ACC112 (cell line): ENCODE measurements at regions not wholly inside any gene's neighbourhood (a gene's known extent, or its start where the extent isn't known, plus 50 kb on each side); places are given as distances from the start of the nearest gene placed in this dataset.

Source experiments
- H2AFZ ChIP-seq: fragments of 200-600 bp; sonication (generic); one replicate; pipeline ENCODE4 v1.6.0; 2017; ENCODE audit warnings: antibody characterized with exemption, low read length; ENCODE audit not compliant: unreplicated experiment
- H3K27ac ChIP-seq: fragments of 200-600 bp; sonication (generic); 2 replicates; pipeline ENCODE4 v1.5.1; 2014; ENCODE audit warnings: low read depth, mild to moderate bottlenecking, antibody characterized with exemption, low read length, moderate library complexity
- H3K27me3 ChIP-seq: fragments of 200-600 bp; sonication (generic); 2 replicates; pipeline ENCODE4 v1.6.1; 2014; ENCODE audit warnings: mild to moderate bottlenecking, antibody characterized with exemption, low read length, moderate library complexity, mixed read lengths; ENCODE audit not compliant: insufficient read depth
- H3K36me3 ChIP-seq: fragments of 200-600 bp; sonication (generic); 2 replicates; pipeline ENCODE4 v1.6.1; 2016; ENCODE audit warnings: mild to moderate bottlenecking, antibody characterized with exemption, low read length, moderate library complexity, mixed read lengths; ENCODE audit not compliant: insufficient read depth
- H3K4me1 ChIP-seq: fragments of 200-600 bp; sonication (generic); one replicate; pipeline ENCODE4 v1.6.1; 2016; ENCODE audit warnings: low read length, mixed read lengths; ENCODE audit not compliant: insufficient read depth, unreplicated experiment, control insufficient read depth
- H3K4me3 ChIP-seq: fragments of 200-600 bp; sonication (generic); 2 replicates; pipeline ENCODE4 v1.5.1; 2014; ENCODE audit warnings: mild to moderate bottlenecking, low read depth, low read length
- H3K79me2 ChIP-seq: fragments of 200-600 bp; sonication (generic); one replicate; pipeline ENCODE4 v1.6.0; 2016; ENCODE audit warnings: low read length; ENCODE audit not compliant: control insufficient read depth, unreplicated experiment, insufficient read depth

DNA sequence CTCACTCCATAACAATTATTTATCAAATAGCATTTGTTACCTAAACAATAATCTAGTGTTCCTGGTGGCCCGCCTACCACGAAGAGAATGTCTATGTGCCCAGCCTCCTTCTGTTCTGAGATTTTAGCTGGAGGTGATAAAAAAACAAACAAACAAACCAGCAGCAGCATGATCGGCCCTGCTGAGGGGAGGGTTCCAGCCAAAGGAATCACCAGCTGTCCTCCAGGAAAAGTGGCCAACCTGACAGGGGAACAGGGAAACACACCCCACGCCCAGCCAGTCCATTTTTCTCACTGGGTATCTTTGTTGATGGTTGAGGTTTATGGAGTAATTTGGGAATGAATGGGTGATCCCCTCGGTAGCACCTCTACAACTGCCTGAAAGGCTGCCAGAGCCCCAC is 203.0 kb upstream of the DYNLRB2 start:
- H3K79me2 ChIP-seq: no peaks in the 10 kb centered on the region
- H3K27me3 ChIP-seq: peaks cover 66% of the 10 kb centered on the region
- no peaks in the 10 kb centered on the region for H3K36me3 ChIP-seq
- no peak overlapping the region for H3K27ac ChIP-seq
- H3K4me3 ChIP-seq: no peak overlapping the region
- no peak overlapping the region for H2AFZ ChIP-seq
- H3K4me1 ChIP-seq: no peaks in the 10 kb centered on the region

DNA sequence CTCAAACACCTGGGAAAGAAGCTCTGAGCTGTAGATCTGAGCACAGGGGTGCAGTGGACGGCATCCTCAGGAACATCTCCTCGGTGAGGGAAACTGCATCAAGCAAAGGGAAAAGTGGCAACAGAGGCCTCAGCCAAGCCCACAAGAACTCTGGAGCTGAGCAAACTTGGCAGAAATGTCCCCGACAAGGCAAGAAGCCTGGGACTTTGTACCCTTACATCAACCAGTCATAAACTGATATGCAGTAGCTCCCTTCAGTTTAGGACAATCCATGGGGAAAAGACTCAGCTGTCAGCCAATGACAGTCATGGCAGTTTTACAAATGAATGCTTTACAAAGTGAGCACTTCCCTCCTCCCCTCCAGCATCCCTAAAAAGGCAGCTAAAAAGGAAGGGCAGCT is 210.0 kb upstream of the DYNLRB2 start:
- no peak overlapping the region for H2AFZ ChIP-seq

DNA sequence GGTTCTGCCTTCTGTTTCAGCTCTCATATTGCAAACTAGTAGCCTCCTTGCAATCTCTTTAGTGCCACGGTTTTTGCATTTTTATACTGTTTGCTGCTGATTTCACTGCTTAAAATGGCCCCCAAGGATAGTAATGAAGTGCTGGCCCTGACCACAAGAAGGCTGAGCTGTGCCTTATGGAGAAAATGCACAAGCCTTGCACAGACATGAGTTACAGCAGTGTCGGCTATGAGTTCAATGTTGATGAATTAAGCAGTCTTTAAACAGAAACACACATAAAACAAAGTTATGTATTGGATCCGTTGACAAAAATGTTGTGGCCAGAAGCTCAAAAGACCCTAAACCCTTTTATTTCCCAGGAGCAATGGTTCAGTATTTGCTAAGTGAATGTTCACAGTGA is 210.6 kb upstream of the DYNLRB2 start:
- Histone ChIP-seq H3K27ac (no peak overlapping the region), H2AFZ (no peak overlapping the region), H3K4me1 (no peaks in the 10 kb centered on the region), H3K27me3 (peaks cover 48% of the 10 kb centered on the region), H3K4me3 (no peak overlapping the region), H3K79me2 (no peaks in the 10 kb centered on the region), H3K36me3 (no peaks in the 10 kb centered on the region)

More for the DNA sequence above, 210.0 kb upstream of the DYNLRB2 start:
- Histone ChIP-seq H3K79me2 (no peaks in the 10 kb centered on the region), H3K4me1 (no peaks in the 10 kb centered on the region), H3K4me3 (no peak overlapping the region), H3K36me3 (no peaks in the 10 kb centered on the region), H3K27ac (no peak overlapping the region), H3K27me3 (peaks cover 48% of the 10 kb centered on the region)

DNA sequence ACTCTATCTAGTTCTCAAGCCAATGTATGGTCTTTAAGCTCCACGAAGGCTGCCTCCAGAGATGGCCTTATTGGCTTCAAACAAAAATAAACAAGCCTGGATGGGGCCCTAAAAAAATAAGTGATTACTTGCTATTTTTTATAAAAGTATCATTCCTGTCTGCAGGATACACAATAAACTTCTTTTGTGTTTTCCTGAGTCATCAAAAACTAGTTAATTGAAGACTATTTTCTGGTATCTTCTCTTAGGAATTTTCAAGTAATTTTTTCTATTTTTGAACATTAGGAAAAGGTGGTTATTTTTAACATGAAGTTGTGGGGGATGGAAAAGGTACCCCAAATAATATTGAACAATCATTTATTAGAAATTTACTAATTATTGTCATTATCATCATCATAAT is 213.1 kb upstream of the DYNLRB2 start:
- Histone ChIP-seq H3K4me3 (no peak overlapping the region), H3K36me3 (no peaks in the 10 kb centered on the region), H3K79me2 (no peaks in the 10 kb centered on the region), H3K27ac (no peak overlapping the region), H3K27me3 (peaks cover 38% of the 10 kb centered on the region; the same call in 1 of the 2 replicates), H3K4me1 (no peaks in the 10 kb centered on the region), H2AFZ (no peak overlapping the region)

DNA sequence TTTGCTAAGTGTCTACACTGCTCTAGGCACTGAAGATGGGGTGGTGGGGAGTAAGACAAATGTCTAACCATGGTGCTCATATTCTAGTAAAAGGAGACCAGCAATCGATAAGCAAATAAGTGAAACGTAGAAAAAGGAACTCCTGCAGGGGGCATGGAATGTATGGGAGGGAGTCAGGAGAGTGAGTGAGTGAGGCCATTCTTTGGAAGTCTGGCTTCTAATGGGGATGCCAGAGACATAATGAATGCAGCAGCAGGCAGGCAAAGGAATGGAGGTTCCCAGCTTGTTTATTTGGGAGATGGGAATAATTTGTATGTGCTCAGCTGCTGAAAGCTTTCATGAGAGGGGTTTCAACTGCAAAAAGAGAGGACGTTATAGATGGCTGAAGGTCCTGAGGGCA is 216.4 kb upstream of the DYNLRB2 start:
- no peaks in the 10 kb centered on the region for H3K4me1 ChIP-seq
- H3K79me2 ChIP-seq: no peaks in the 10 kb centered on the region
- no peak overlapping the region for H3K4me3 ChIP-seq
- H3K27ac ChIP-seq: no peak overlapping the region
- H2AFZ ChIP-seq: no peak overlapping the region
- peaks cover 13% of the 10 kb centered on the region for H3K27me3 ChIP-seq
- no peaks in the 10 kb centered on the region for H3K36me3 ChIP-seq

DNA sequence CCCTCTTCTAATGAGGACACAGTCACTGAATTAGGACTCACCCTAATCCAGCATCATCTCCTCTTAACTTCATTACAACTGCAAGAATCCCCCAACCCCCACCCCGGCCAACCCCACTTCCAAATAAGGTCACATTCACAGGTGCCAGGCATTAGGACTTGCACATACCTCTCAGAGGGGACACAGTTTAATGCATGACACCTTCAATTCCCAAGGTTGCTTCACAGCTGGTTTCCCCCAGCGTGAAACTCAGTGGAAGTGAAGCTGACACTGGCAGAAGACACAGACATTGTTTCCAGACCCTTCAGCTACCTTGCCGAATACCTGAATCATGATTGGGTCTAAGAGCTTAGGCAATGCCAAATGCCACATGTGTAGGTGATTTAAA is 217.0 kb upstream of the DYNLRB2 start:
- H3K79me2 ChIP-seq: no peaks in the 10 kb centered on the region
- H3K4me3 ChIP-seq: no peak overlapping the region
- no peaks in the 10 kb centered on the region for H3K4me1 ChIP-seq
- H2AFZ ChIP-seq: no peak overlapping the region
- H3K27me3 ChIP-seq: peaks cover 13% of the 10 kb centered on the region
- H3K36me3 ChIP-seq: no peaks in the 10 kb centered on the region
- H3K27ac ChIP-seq: no peak overlapping the region

DNA sequence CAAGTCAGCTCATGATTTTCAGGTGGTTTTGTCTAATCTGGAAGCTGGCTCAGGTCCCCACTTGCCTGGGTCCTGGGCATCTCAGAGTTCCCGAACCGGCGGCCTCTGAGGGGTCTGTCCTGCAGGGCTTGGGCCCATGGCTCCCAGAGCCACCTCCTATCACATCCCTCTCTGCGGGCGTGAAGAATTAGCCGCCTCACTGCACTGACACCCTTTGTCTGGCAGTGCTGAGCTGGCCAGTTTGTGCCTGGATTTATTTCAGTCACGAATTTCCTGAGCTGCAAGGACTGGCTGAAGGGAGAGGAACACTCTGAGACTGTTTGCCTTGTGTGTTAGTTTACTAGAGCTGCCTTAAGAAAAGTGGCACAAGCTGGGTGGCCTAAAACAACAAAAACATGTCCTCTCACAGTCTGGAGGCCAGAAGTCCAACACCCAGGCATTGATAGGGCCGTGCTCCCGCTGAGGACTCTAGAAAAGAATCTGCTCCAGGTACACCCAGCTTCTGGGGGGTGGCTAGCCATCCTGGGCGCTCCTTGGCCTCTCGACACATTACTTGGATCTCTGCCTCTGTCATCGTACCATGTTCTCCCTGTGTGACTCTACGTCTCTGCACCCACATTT is 217.5 kb upstream of the DYNLRB2 start:
- Histone ChIP-seq H3K36me3 (no peaks in the 10 kb centered on the region), H3K79me2 (no peaks in the 10 kb centered on the region), H3K27me3 (peaks cover 13% of the 10 kb centered on the region), H3K4me3 (no peak overlapping the region), H2AFZ (no peak overlapping the region), H3K27ac (no peak overlapping the region), H3K4me1 (no peaks in the 10 kb centered on the region)

DNA sequence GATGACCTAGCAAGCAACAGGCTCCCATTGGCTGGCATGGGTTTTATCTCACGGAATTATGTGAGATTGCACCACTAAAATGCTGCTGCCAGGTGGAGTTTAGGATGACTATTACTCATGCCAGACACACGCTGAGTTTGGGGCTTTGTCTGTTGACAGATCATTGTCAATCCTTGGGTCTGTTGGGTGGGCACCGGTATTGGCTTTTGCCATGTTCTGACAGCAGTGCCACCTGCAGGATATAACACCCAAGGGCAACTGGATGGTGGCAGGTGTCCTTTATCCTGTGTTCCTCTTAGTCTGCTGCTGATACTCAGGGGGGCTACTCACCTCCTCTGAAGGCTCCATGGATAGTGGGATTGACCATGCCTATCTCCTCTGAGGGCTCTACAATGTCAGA is 221.6 kb upstream of the DYNLRB2 start:
- no peak overlapping the region for H3K4me3 ChIP-seq
- no peaks in the 10 kb centered on the region for H3K36me3 ChIP-seq
- no peak overlapping the region for H3K27ac ChIP-seq
- no peak overlapping the region for H2AFZ ChIP-seq
- no peaks in the 10 kb centered on the region for H3K79me2 ChIP-seq
- H3K4me1 ChIP-seq: no peaks in the 10 kb centered on the region
- H3K27me3 ChIP-seq: peaks cover 4% of the 10 kb centered on the region

DNA sequence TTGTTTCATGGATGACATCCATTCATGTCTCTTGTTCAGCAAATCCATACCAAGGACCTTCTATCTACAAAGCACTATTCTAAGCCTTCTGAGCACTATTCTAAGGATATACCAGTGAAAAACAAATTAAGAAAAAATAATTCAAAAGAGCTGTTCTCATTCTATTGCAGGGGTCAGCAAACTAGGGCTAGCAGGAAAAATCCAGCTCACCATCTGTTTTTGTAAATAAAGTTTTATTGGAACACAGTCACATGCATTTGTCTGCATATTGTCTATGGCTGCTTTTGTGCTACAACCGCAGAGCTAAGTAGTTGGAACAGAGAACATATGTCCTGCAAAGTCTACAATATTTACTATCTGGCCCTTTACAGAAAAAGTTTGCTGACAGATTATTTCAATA is 222.7 kb upstream of the DYNLRB2 start:
- no peaks in the 10 kb centered on the region for H3K79me2 ChIP-seq
- H3K36me3 ChIP-seq: no peaks in the 10 kb centered on the region
- no peak overlapping the region for H3K4me3 ChIP-seq

DNA sequence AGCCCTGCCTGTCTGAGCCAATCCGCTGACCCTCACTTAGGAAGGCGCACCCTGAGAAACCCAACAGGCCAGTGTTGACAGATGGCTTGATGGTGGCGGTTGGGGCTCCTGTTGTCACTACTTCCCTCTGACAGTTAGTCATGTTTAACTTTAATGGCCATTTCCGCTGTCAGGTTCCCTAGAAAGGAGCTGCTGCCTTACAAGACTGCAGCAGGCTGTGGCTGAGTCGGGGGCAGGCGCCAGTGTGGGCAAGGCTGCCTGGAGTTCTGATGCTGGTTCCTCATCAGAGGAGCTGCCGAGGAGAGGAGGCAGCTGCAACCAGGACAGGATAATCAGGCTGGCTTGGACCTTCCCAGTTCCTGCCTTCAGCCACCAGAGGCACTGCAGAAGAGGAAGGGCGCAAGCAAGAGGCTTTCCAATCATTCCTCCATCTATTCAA is 223.2 kb upstream of the DYNLRB2 start:
- no peaks in the 10 kb centered on the region for H3K79me2 ChIP-seq
- H3K4me3 ChIP-seq: no peak overlapping the region
- no peak overlapping the region for H2AFZ ChIP-seq
- no peak overlapping the region for H3K27ac ChIP-seq
- no peaks in the 10 kb centered on the region for H3K4me1 ChIP-seq
- H3K36me3 ChIP-seq: no peaks in the 10 kb centered on the region
- no peaks in the 10 kb centered on the region; the same call in 1 of the 2 replicates for H3K27me3 ChIP-seq

More for the DNA sequence above, 222.7 kb upstream of the DYNLRB2 start:
- Histone ChIP-seq H3K27me3 (no peaks in the 10 kb centered on the region; the same call in 1 of the 2 replicates), H2AFZ (no peak overlapping the region), H3K4me1 (no peaks in the 10 kb centered on the region), H3K27ac (no peak overlapping the region)

DNA sequence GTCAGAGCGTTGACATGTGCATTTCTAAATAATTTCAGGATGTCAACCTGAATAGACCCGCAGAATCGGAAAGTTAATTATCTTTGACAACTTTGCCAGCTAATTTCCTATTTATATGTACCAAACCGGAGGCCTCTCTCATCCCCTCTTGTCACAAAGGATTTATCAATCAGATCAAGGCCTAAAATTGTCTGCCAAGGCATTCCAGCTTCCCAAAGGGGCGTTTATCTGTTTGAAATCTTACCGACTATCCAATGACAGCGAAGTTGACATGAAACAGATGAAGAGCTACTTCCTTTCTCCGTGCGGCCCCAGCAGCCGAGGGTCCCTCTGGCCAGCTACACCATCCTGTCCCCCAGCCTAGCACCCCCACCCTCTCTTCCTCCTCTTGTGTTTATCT is 223.7 kb upstream of the DYNLRB2 start:
- H3K79me2 ChIP-seq: no peaks in the 10 kb centered on the region
- no peaks in the 10 kb centered on the region; the same call in 1 of the 2 replicates for H3K27me3 ChIP-seq
- no peaks in the 10 kb centered on the region for H3K4me1 ChIP-seq
- no peak overlapping the region for H3K4me3 ChIP-seq
- H3K27ac ChIP-seq: no peak overlapping the region
- H3K36me3 ChIP-seq: no peaks in the 10 kb centered on the region
- no peak overlapping the region for H2AFZ ChIP-seq
